ENCODE measurements at regions not wholly inside any gene's neighbourhood (a gene's known extent, or its start where the extent isn't known, plus 50 kb on each side); places are given as distances from the start of the nearest gene placed in this dataset.

- DNase-seq (ENCODE audit: low spot score in 2 of 2): no peak
- Histone ChIP-seq H3K36me3 (replicated peaks) (no peaks in the 10 kb centered on the region), H3K4me1 (no peaks in the 10 kb centered on the region), H3K9me3 (no peaks in the 10 kb centered on the region), H3K27me3 (ENCODE audit: low read depth) (no peaks in the 10 kb centered on the region), H3K4me3 (no peak overlapping the region)
- in situ Hi-C loops (cut with MboI; ENCODE audit: low sequenced_read_pairs): no loop called here
These were observed 728.9 kb upstream of the ARGLU1 start for GRCh38 chr13:107296804-107297203.

- no peak for DNase-seq (ENCODE audit: low spot score in 2 of 2)
- no peak overlapping the region for H3K4me3 ChIP-seq
- in situ Hi-C loops (cut with MboI; ENCODE audit: low sequenced_read_pairs): no loop called here
These were observed 727.6 kb upstream of the ARGLU1 start for GRCh38 chr13:107295416-107296140.

DNA sequence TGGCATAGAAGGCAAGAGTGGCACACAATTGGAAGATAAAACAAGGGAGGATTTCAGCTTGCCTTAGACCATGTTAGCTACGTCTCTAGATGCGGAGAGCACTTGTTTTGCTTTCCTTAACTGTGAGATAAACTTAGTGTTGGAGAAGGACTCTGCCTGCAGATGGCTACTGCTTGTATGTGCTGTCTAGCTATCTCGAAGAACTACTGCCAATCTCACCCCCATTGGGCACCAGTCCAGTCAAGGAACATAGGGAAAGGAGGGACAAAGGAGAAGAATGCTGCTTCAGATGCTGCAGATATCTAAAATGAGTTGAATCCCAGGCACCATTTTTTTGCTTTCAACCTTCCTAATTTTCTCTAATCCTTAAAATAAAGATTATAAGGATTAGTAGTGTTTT, 726.0 kb upstream of the ARGLU1 start:
- H3K36me3 ChIP-seq (replicated peaks): no peaks in the 10 kb centered on the region
- in situ Hi-C loops (cut with MboI; ENCODE audit: low sequenced_read_pairs): no loop called here
- DNase-seq (ENCODE audit: low spot score in 2 of 2): no peak
- H3K27me3 ChIP-seq (ENCODE audit: low read depth): no peaks in the 10 kb centered on the region
- no peak overlapping the region for H3K4me3 ChIP-seq
- no peaks in the 10 kb centered on the region for H3K4me1 ChIP-seq
- H3K9me3 ChIP-seq: no peaks in the 10 kb centered on the region

More at GRCh38 chr13:107295416-107296140, 727.6 kb upstream of the ARGLU1 start:
- no peaks in the 10 kb centered on the region for H3K36me3 ChIP-seq (replicated peaks)
- H3K4me1 ChIP-seq: no peaks in the 10 kb centered on the region
- no peaks in the 10 kb centered on the region for H3K9me3 ChIP-seq
- H3K27me3 ChIP-seq (ENCODE audit: low read depth): no peaks in the 10 kb centered on the region

DNA sequence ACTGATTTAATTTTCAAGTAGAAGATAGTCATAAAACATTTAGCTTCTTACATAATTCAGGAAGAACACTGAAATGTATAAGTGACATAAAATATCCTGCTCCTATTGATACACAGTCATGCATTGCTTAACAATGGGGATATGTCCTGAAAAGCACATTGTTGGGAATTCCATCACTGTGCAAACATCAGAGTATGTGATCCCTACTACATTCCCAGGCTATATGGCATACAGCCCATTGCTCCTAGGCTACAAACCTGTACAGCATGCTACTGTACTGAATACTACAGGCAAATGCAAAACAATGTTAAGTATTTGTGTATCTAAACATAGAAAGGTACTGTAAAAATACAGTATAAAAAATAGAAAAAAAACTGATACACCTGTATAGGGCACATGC, 723.9 kb upstream of the ARGLU1 start:
- Histone ChIP-seq H3K4me3 (no peak overlapping the region), H3K36me3 (replicated peaks) (no peaks in the 10 kb centered on the region), H3K9me3 (no peaks in the 10 kb centered on the region), H3K4me1 (no peaks in the 10 kb centered on the region), H3K27me3 (ENCODE audit: low read depth) (no peaks in the 10 kb centered on the region)
- no peak for DNase-seq (ENCODE audit: low spot score in 2 of 2)
- in situ Hi-C loops (cut with MboI; ENCODE audit: low sequenced_read_pairs): no loop called here

DNA sequence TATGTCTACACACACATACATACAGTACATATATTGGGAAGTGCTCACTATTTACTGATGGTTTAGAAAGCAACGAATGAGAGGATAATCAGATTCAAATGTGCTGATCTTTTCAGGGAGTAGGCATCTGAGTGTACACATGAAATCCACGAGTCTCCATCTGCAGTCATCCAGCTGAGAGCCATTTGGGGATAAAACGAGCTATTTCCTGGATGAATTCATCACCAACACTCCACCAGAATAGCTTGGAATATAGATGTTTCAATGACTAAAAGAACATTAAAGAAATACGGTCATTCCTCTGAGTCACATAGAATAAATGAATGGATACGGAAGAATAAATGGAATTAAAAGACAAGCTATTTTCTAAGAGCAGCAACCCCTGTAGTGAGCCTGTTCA, 721.6 kb upstream of the ARGLU1 start:
- Histone ChIP-seq H3K4me1 (no peaks in the 10 kb centered on the region), H3K36me3 (replicated peaks) (no peaks in the 10 kb centered on the region), H3K9me3 (no peaks in the 10 kb centered on the region), H3K27me3 (ENCODE audit: low read depth) (no peaks in the 10 kb centered on the region), H3K4me3 (no peak overlapping the region)
- no peak for DNase-seq (ENCODE audit: low spot score in 2 of 2)
- in situ Hi-C loops (cut with MboI; ENCODE audit: low sequenced_read_pairs): no loop called here

DNA sequence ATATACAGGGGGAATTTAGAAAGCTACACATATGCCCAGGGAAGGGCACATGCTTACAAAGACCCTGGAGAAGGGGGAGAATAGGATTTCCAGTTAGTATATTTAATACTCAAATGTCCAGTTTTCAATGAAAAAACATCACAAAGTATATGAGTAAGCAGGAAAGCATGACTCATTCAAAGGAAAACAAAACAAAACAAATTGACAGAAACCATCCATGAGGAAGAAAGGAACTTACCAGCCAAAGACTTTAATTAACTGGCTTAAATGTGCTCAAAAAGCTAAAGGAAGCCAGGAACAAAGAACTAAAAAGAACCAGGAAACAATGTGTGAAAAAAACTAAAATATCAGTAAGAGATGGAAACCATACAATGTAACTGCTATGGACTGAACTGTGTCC, 716.2 kb upstream of the ARGLU1 start:
- in situ Hi-C loops (cut with MboI; ENCODE audit: low sequenced_read_pairs): no loop called here

DNA sequence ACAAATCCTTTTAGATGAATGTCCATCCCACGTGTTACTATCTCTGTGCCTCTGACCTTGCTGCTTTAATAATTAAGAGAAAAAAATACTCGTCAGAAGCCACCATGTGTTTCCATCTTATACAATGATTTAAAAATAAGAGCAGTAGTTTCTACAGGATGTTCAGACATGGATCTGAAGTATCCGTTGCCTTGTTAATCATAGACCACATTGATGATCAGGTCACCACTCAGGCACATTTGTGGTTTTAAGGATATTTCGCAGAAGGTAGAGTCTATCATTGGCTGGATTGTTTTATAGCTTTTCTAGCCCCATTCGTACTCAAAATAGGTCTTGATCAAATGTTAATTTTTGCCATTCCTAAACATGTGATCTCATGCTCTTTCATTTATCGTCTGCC, 710.0 kb upstream of the ARGLU1 start:
- H3K4me1 ChIP-seq: no peaks in the 10 kb centered on the region
- H3K36me3 ChIP-seq (replicated peaks): no peaks in the 10 kb centered on the region
- in situ Hi-C loops (cut with MboI; ENCODE audit: low sequenced_read_pairs): no loop called here
- no peak for DNase-seq (ENCODE audit: low spot score in 2 of 2)
- no peaks in the 10 kb centered on the region for H3K27me3 ChIP-seq (ENCODE audit: low read depth)
- no peaks in the 10 kb centered on the region for H3K9me3 ChIP-seq
- H3K4me3 ChIP-seq: no peak overlapping the region

More for the DNA sequence above, 716.2 kb upstream of the ARGLU1 start:
- DNase-seq (ENCODE audit: low spot score in 2 of 2): no peak
- Histone ChIP-seq H3K4me3 (no peak overlapping the region), H3K4me1 (no peaks in the 10 kb centered on the region), H3K27me3 (ENCODE audit: low read depth) (no peaks in the 10 kb centered on the region), H3K36me3 (replicated peaks) (no peaks in the 10 kb centered on the region), H3K9me3 (no peaks in the 10 kb centered on the region)

DNA sequence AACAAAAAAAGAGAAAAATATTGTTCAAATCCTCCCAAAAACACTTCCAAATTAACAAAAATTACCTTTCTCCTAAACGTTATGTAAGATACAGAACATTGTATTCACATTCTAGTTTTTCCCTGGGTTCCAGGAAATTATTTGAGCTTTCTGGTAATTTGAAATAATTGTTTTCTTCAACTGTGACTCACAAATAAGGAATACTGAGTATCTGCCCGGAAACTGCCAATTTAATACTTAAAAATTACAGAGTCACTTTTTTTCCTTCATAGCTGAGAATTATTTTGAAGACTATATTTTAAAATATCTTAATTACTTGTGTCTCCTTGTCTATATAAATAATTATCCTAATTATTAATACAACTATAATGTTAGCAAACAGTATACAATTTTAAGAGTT, 709.0 kb upstream of the ARGLU1 start:
- DNase-seq (ENCODE audit: low spot score in 2 of 2): no peak
- Histone ChIP-seq H3K4me1 (no peaks in the 10 kb centered on the region), H3K4me3 (no peak overlapping the region), H3K27me3 (ENCODE audit: low read depth) (no peaks in the 10 kb centered on the region), H3K36me3 (replicated peaks) (no peaks in the 10 kb centered on the region), H3K9me3 (no peaks in the 10 kb centered on the region)
- in situ Hi-C loops (cut with MboI; ENCODE audit: low sequenced_read_pairs): no loop called here

GRCh38 chr13:107275945-107276614, 708.1 kb upstream of the ARGLU1 start:
- no peaks in the 10 kb centered on the region for H3K36me3 ChIP-seq (replicated peaks)
- in situ Hi-C loops (cut with MboI; ENCODE audit: low sequenced_read_pairs): no loop called here
- H3K9me3 ChIP-seq: no peaks in the 10 kb centered on the region
- H3K4me3 ChIP-seq: no peak overlapping the region
- no peaks in the 10 kb centered on the region for H3K27me3 ChIP-seq (ENCODE audit: low read depth)
- H3K4me1 ChIP-seq: no peaks in the 10 kb centered on the region
- no peak for DNase-seq (ENCODE audit: low spot score in 2 of 2)

- H3K4me3 ChIP-seq: no peak overlapping the region
- no peak for DNase-seq (ENCODE audit: low spot score in 2 of 2)
- no peaks in the 10 kb centered on the region for H3K9me3 ChIP-seq
- no peaks in the 10 kb centered on the region for H3K4me1 ChIP-seq
- H3K27me3 ChIP-seq (ENCODE audit: low read depth): no peaks in the 10 kb centered on the region
- no peaks in the 10 kb centered on the region for H3K36me3 ChIP-seq (replicated peaks)
- in situ Hi-C loops (cut with MboI; ENCODE audit: low sequenced_read_pairs): no loop called here
These were observed 707.4 kb upstream of the ARGLU1 start for GRCh38 chr13:107275312-107275711.

GRCh38 chr13:107271227-107271626, 703.3 kb upstream of the ARGLU1 start:
- Histone ChIP-seq H3K27me3 (ENCODE audit: low read depth) (no peaks in the 10 kb centered on the region), H3K36me3 (replicated peaks) (no peaks in the 10 kb centered on the region), H3K4me1 (no peaks in the 10 kb centered on the region), H3K4me3 (no peak overlapping the region), H3K9me3 (no peaks in the 10 kb centered on the region)
- no peak for DNase-seq (ENCODE audit: low spot score in 2 of 2)
- in situ Hi-C loops (cut with MboI; ENCODE audit: low sequenced_read_pairs): no loop called here

- DNase-seq (ENCODE audit: low spot score in 2 of 2): no peak
- no peaks in the 10 kb centered on the region for H3K9me3 ChIP-seq
- no peaks in the 10 kb centered on the region for H3K36me3 ChIP-seq (replicated peaks)
- no peaks in the 10 kb centered on the region for H3K27me3 ChIP-seq (ENCODE audit: low read depth)
- in situ Hi-C loops (cut with MboI; ENCODE audit: low sequenced_read_pairs): no loop called here
- H3K4me3 ChIP-seq: no peak overlapping the region
- no peaks in the 10 kb centered on the region for H3K4me1 ChIP-seq
These were observed 698.7 kb upstream of the ARGLU1 start for GRCh38 chr13:107266657-107267056.

- H3K27me3 ChIP-seq (ENCODE audit: low read depth): no peaks in the 10 kb centered on the region
- H3K4me3 ChIP-seq: no peak overlapping the region
- no peaks in the 10 kb centered on the region for H3K9me3 ChIP-seq
- DNase-seq (ENCODE audit: low spot score in 2 of 2): no peak
- H3K4me1 ChIP-seq: no peaks in the 10 kb centered on the region
- no peaks in the 10 kb centered on the region for H3K36me3 ChIP-seq (replicated peaks)
- in situ Hi-C loops (cut with MboI; ENCODE audit: low sequenced_read_pairs): no loop called here
These were observed 690.8 kb upstream of the ARGLU1 start for GRCh38 chr13:107258599-107259187.

GRCh38 chr13:107254392-107254791, 686.5 kb upstream of the ARGLU1 start:
- in situ Hi-C loops (cut with MboI; ENCODE audit: low sequenced_read_pairs): no loop called here
- H3K36me3 ChIP-seq (replicated peaks): no peaks in the 10 kb centered on the region
- no peaks in the 10 kb centered on the region for H3K27me3 ChIP-seq (ENCODE audit: low read depth)
- no peak overlapping the region for H3K4me3 ChIP-seq
- DNase-seq (ENCODE audit: low spot score in 2 of 2): no peak
- H3K9me3 ChIP-seq: no peaks in the 10 kb centered on the region
- H3K4me1 ChIP-seq: no peaks in the 10 kb centered on the region

Measured in HAP-1 (cell line).